ENCODE measurements at regions not wholly inside any gene's neighbourhood (a gene's known extent, or its start where the extent isn't known, plus 50 kb on each side); places are given as distances from the start of the nearest gene placed in this dataset.

DNA sequence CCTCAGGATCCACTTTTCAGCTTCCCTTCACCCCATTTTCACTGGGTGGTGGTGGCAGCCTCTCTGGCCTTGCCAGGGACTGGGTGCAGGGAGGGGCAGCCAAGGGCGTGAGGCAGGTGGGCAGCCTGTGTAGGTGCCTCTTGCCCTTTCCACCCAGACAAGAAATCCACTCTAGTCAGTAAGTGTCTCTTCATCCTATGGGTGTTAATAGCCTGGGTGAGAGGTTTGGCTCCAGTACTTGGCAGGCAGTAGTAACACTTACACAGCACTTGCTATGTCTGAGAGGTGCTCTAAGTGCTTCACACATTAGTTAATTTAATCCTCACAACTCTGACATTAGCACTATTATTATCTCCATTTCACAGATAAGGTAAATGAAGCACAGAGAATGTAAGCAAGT, 171.9 kb downstream of the EMP1 start:
- Histone ChIP-seq H3K9me2 (ENCODE audit: insufficient read depth, low read length) (no peaks in the 10 kb centered on the region), H4K20me1 (ENCODE audit: insufficient read depth, low read length) (no peaks in the 10 kb centered on the region), H3K4me2 (ENCODE audit: low read length) (no peak overlapping the region), H3K79me2 (ENCODE audit: insufficient read depth, low read depth, low read length) (no peaks in the 10 kb centered on the region), H3K36me3 (ENCODE audit: insufficient read depth, low read length) (no peaks in the 10 kb centered on the region), H3K9me3 (ENCODE audit: low read length) (no peaks in the 10 kb centered on the region), H3K4me1 (ENCODE audit: insufficient read depth, low read length, poor library complexity, severe bottlenecking) (no peaks in the 10 kb centered on the region), H2AFZ (ENCODE audit: low read length) (no peak overlapping the region), H3K4me3 (ENCODE audit: low read depth, low read length, poor library complexity, severe bottlenecking) (no peak overlapping the region), H3K27ac (ENCODE audit: low read depth, low read length, poor library complexity, severe bottlenecking) (no peak overlapping the region)
- ChIA-PET CTCF (ENCODE audit: unreplicated experiment) (no interaction called here), POLR2A (no interaction called here)
- BruUV-seq (replicated peaks), result no TSS peak
- DNase-seq (ENCODE audit: low spot score), result no peak
- TF ChIP-seq, protein P1, sequence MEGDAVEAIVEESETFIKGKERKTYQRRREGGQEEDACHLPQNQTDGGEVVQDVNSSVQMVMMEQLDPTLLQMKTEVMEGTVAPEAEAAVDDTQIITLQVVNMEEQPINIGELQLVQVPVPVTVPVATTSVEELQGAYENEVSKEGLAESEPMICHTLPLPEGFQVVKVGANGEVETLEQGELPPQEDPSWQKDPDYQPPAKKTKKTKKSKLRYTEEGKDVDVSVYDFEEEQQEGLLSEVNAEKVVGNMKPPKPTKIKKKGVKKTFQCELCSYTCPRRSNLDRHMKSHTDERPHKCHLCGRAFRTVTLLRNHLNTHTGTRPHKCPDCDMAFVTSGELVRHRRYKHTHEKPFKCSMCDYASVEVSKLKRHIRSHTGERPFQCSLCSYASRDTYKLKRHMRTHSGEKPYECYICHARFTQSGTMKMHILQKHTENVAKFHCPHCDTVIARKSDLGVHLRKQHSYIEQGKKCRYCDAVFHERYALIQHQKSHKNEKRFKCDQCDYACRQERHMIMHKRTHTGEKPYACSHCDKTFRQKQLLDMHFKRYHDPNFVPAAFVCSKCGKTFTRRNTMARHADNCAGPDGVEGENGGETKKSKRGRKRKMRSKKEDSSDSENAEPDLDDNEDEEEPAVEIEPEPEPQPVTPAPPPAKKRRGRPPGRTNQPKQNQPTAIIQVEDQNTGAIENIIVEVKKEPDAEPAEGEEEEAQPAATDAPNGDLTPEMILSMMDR (conservative IDR thresholded peaks at IDR 0.05; ENCODE audit: low read length), result no peak
- TF ChIP-seq EZH2phosphoT487 (IDR thresholded peaks at IDR 0.05; ENCODE audit: borderline replicate concordance, low read depth, low read length), result no peak
- intact Hi-C loops (cut with micrococcal nuclease; ENCODE audit: unreplicated experiment), result loop anchor here (10.0 kb wide), 1 partner anchor 576 kb away; no protein-coding TSS in a partner anchor

- CTCF ChIA-PET (ENCODE audit: unreplicated experiment), result no interaction called here
- Histone ChIP-seq H3K4me3 (ENCODE audit: low read depth, low read length, poor library complexity, severe bottlenecking) (no peak overlapping the region), H3K36me3 (ENCODE audit: insufficient read depth, low read length) (no peaks in the 10 kb centered on the region), H3K27ac (ENCODE audit: low read depth, low read length, poor library complexity, severe bottlenecking) (no peak overlapping the region), H3K9me2 (ENCODE audit: insufficient read depth, low read length) (no peaks in the 10 kb centered on the region), H3K4me1 (ENCODE audit: insufficient read depth, low read length, poor library complexity, severe bottlenecking) (no peaks in the 10 kb centered on the region), H3K79me2 (ENCODE audit: insufficient read depth, low read depth, low read length) (no peaks in the 10 kb centered on the region), H3K4me2 (ENCODE audit: low read length) (no peak overlapping the region), H2AFZ (ENCODE audit: low read length) (no peak overlapping the region), H3K9me3 (ENCODE audit: low read length) (no peaks in the 10 kb centered on the region), H4K20me1 (ENCODE audit: insufficient read depth, low read length) (no peaks in the 10 kb centered on the region)
- POLR2A ChIA-PET, result no interaction called here
- no peak for TF ChIP-seq EZH2phosphoT487 (IDR thresholded peaks at IDR 0.05; ENCODE audit: borderline replicate concordance, low read depth, low read length)
- TF ChIP-seq, protein P1 (conservative IDR thresholded peaks at IDR 0.05; ENCODE audit: low read length), result no peak
- DNase-seq (ENCODE audit: low spot score), result no peak
- intact Hi-C loops (cut with micrococcal nuclease; ENCODE audit: unreplicated experiment), result loop anchor here (10.0 kb wide), 1 partner anchor 577 kb away; no protein-coding TSS in a partner anchor
- no TSS peak for BruUV-seq (replicated peaks)
These were observed 171.4 kb downstream of the EMP1 start for GRCh38 chr12:13367973-13368372.

GRCh38 chr12:13365748-13366366, 169.3 kb downstream of the EMP1 start:
- CTCF ChIA-PET (ENCODE audit: unreplicated experiment), result no interaction called here
- intact Hi-C loops (cut with micrococcal nuclease; ENCODE audit: unreplicated experiment), result loop anchor here (10.0 kb wide), 1 partner anchor 579 kb away; no protein-coding TSS in a partner anchor
- no peaks in the 10 kb centered on the region for H3K79me2 ChIP-seq (ENCODE audit: insufficient read depth, low read depth, low read length)

More at GRCh38 chr12:13365748-13366366, 169.3 kb downstream of the EMP1 start:
- Histone ChIP-seq H3K27ac (ENCODE audit: low read depth, low read length, poor library complexity, severe bottlenecking) (no peak overlapping the region), H3K4me1 (ENCODE audit: insufficient read depth, low read length, poor library complexity, severe bottlenecking) (no peaks in the 10 kb centered on the region), H3K9me2 (ENCODE audit: insufficient read depth, low read length) (no peaks in the 10 kb centered on the region), H3K4me2 (ENCODE audit: low read length) (no peak overlapping the region), H3K9me3 (ENCODE audit: low read length) (no peaks in the 10 kb centered on the region), H3K36me3 (ENCODE audit: insufficient read depth, low read length) (no peaks in the 10 kb centered on the region), H3K4me3 (ENCODE audit: low read depth, low read length, poor library complexity, severe bottlenecking) (no peak overlapping the region), H4K20me1 (ENCODE audit: insufficient read depth, low read length) (no peaks in the 10 kb centered on the region), H2AFZ (ENCODE audit: low read length) (no peak overlapping the region)
- BruUV-seq (replicated peaks), result no TSS peak
- POLR2A ChIA-PET, result no interaction called here
- TF ChIP-seq, protein P1 (conservative IDR thresholded peaks at IDR 0.05; ENCODE audit: low read length), result no peak
- TF ChIP-seq EZH2phosphoT487 (IDR thresholded peaks at IDR 0.05; ENCODE audit: borderline replicate concordance, low read depth, low read length), result no peak
- DNase-seq (ENCODE audit: low spot score), result no peak
